Sigmoid colon (tissue), 6 donors: ENCODE measurements at regions not wholly inside any gene's neighbourhood (a gene's known extent, or its start where the extent isn't known, plus 50 kb on each side); places are given as distances from the start of the nearest gene placed in this dataset.

Source experiments
- DNase-seq: peaks from one replicate; pipeline ENCODE4 v3.0.0-alpha.2; 2019
- H3K27ac ChIP-seq, 4 donors: fragments of 200-600 bp; sonication (generic); one replicate each; pipeline ENCODE4 v1.5.1; 2016 to 2019; ENCODE audit warnings: mild to moderate bottlenecking in 1 of 4
- H3K27me3 ChIP-seq, 3 donors: fragments of 200-600 bp; sonication (generic); one replicate each; pipeline ENCODE4 v1.5.1; 2019; ENCODE audit warnings: mild to moderate bottlenecking in 1 of 3
- H3K36me3 ChIP-seq, 4 donors: fragments of 200-600 bp; sonication (generic); one replicate each; pipeline ENCODE4 v1.5.1; 2016 to 2019
- H3K4me1 ChIP-seq, 4 donors: fragments of 200-600 bp; sonication (generic); one replicate each; pipeline ENCODE4 v1.5.1; 2017 to 2019
- H3K4me3 ChIP-seq, 4 donors: fragments of 200-600 bp; sonication (generic); one replicate each; pipeline ENCODE4 v1.5.1; 2017 to 2019; ENCODE audit warnings: mild to moderate bottlenecking in 2 of 4, moderate library complexity in 1 of 4
- H3K9me3 ChIP-seq, 4 donors: fragments of 200-600 bp in 3 of 4; sonication (generic) in 3 of 4; one replicate each; pipeline versions ENCODE4 v1.5.1 to v1.6.1; 2013 to 2019
- CTCF ChIP-seq, 4 experiments: fragments of 450-650 bp in 3 of 4; fragments of 200-600 bp in 1 of 4; IDR thresholded peaks; one replicate each; pipeline ENCODE4 v1.5.1; 2016 to 2019; ENCODE audit warnings: antibody characterized with exemption in 4 of 4, mild to moderate bottlenecking in 3 of 4, moderate library complexity in 2 of 4
- EP300 ChIP-seq, 4 donors: sonication (generic); formaldehyde crosslinking; IDR thresholded peaks; one replicate each; pipeline ENCODE4 v1.6.1; 2017; ENCODE audit warnings: antibody characterized with exemption in 4 of 4
- POLR2A ChIP-seq, 2 donors: fragments of 450-650 bp; IDR thresholded peaks; one replicate each; pipeline ENCODE4 v1.6.1; 2016; ENCODE audit warnings: antibody characterized with exemption in 2 of 2, mild to moderate bottlenecking in 2 of 2, moderate library complexity in 2 of 2
- POLR2AphosphoS5 ChIP-seq, 4 donors: sonication (generic); formaldehyde crosslinking; IDR thresholded peaks; one replicate each; pipeline ENCODE4 v1.6.1; 2017; ENCODE audit warnings: antibody characterized with exemption in 4 of 4
- WGBS, 2 donors: extraction: QIAGEN DNeasy Blood & Tissue Kit; methylation state at CpG; one replicate each; pipeline ENCODE4 v1.1.7; 2013; 5-methylcytosine and 5-hydroxymethylcytosine counted together
- intact Hi-C: fragments of 100-400 bp; cut with DNase I; formaldehyde crosslinking; loops from one replicate; pipeline ENCODE4 v1.15.1; 2023
- donor health status: healthy with polysubstance abuse.
- donor health status: healthy.

DNA sequence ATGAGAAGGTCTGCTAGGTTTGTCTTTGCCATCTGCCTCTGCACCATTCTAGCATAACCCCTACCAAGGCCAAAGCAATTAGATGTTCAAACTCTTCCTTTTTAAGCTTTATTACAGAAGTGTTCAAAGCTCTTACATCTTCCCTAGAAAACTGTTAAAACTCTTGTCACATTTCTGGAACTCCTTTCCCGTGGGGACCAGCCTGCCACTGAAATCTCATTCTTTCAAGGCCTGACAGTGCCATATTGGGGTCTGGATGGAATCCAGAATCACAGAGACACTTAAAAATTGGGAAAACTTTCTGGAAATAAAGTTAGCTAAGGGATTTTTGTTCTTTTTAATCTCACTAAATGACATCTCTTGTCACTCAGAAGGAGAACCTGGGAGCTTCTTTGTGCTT, 153.8 kb upstream of the SLCO3A1 start:
- WGBS, 2 donors = 79 to 85% methylated on average over 1 of the region's 1 CpG
- no peak for DNase-seq
- intact Hi-C loops = loop anchor here (10.0 kb wide), 1 partner anchor 385 kb away; no protein-coding TSS in a partner anchor
- no peak overlapping the region for H3K4me3 ChIP-seq
- H3K36me3 ChIP-seq = no peaks in the 10 kb centered on the region
- TF ChIP-seq POLR2AphosphoS5 (IDR thresholded peaks at IDR 0.05) (no peak), POLR2A (IDR thresholded peaks at IDR 0.05) (no peak), EP300 (IDR thresholded peaks at IDR 0.05) (no peak), CTCF (IDR thresholded peaks at IDR 0.05) (no peak)
- H3K27me3 ChIP-seq = no peaks in the 10 kb centered on the region
- no peaks in the 10 kb centered on the region for H3K9me3 ChIP-seq
- no peaks in the 10 kb centered on the region for H3K4me1 ChIP-seq
- H3K27ac ChIP-seq = no peak overlapping the region

GRCh38 chr15:91703274-91703673, 150.2 kb upstream of the SLCO3A1 start:
- H3K27me3 ChIP-seq = no peaks in the 10 kb centered on the region
- intact Hi-C loops = loop anchor here (10.0 kb wide), 1 partner anchor 382 kb away; no protein-coding TSS in a partner anchor
- H3K27ac ChIP-seq = no peak overlapping the region
- WGBS, 2 donors = 93 to 96% methylated on average over 2 of the region's 2 CpGs
- H3K4me1 ChIP-seq = no peaks in the 10 kb centered on the region
- no peak overlapping the region for H3K4me3 ChIP-seq
- no peaks in the 10 kb centered on the region for H3K36me3 ChIP-seq
- TF ChIP-seq POLR2AphosphoS5 (IDR thresholded peaks at IDR 0.05) (no peak), EP300 (IDR thresholded peaks at IDR 0.05) (no peak), CTCF (IDR thresholded peaks at IDR 0.05) (no peak), POLR2A (IDR thresholded peaks at IDR 0.05) (no peak)
- no peaks in the 10 kb centered on the region for H3K9me3 ChIP-seq
- DNase-seq = no peak

- Histone ChIP-seq H3K27ac (no peak overlapping the region), H3K27me3 (no peaks in the 10 kb centered on the region), H3K36me3 (no peaks in the 10 kb centered on the region), H3K4me1 (no peaks in the 10 kb centered on the region), H3K4me3 (no peak overlapping the region), H3K9me3 (no peaks in the 10 kb centered on the region)
- no peak for DNase-seq
- intact Hi-C loops = loop anchor here (10.0 kb wide), 1 partner anchor 380 kb away; no protein-coding TSS in a partner anchor
- TF ChIP-seq CTCF (IDR thresholded peaks at IDR 0.05) = no peak
- TF ChIP-seq POLR2A (IDR thresholded peaks at IDR 0.05) = no peak
- TF ChIP-seq EP300 (IDR thresholded peaks at IDR 0.05) = no peak
- TF ChIP-seq POLR2AphosphoS5 (IDR thresholded peaks at IDR 0.05) = no peak
- 57 to 88% methylated on average over 5 of the region's 5 CpGs for WGBS, 2 donors
These were observed 149.2 kb upstream of the SLCO3A1 start for GRCh38 chr15:91704343-91704742.

DNA sequence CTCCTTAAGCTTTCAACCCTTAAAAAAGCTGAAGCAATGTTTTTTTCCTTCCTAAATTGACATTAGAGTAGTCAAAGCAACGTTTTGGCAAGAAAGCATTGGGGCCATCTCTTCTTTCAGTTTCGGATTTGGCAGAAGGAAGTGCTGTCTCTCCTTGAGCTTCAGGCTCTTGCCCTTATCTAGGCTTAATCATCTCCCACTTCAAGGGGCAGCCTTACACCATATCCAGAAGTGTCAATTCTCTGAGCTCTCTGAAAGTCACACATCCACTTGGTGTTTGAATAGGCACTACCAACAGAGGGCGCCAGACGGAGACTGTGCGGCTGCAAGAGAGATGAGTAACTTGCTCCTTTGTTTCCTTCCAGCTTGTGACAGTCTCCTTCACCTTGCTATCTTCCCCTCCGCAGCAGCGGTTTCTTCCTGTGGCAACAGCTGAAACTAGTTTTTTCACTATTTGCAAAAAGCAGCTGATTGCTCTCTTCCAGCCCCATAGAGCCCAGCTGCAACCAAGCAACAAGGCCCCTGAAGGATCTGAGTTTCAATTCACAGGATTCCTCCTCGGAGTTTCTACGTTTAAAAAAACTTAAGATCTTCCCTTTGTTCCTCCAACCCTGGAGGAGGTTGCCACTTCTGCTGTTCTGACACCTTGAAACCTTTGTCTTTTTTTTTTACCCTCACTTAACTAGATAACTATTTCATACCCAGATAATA, 147.0 kb upstream of the SLCO3A1 start:
- intact Hi-C loops = loop anchor here (2.0 to 10.0 kb wide), 2 partner anchors 146 to 378 kb away; partner anchors contain the start of gene SLCO3A1
- no peaks in the 10 kb centered on the region for H3K9me3 ChIP-seq
- TF ChIP-seq CTCF (IDR thresholded peaks at IDR 0.05) (peak; percentile 29 to 68 (median 55)), POLR2AphosphoS5 (IDR thresholded peaks at IDR 0.05) (no peak), POLR2A (IDR thresholded peaks at IDR 0.05) (no peak), EP300 (IDR thresholded peaks at IDR 0.05) (no peak)
- H3K27me3 ChIP-seq = no peaks in the 10 kb centered on the region
- no peaks in the 10 kb centered on the region for H3K36me3 ChIP-seq
- H3K27ac ChIP-seq = peak overlapping the region in 2 of 4 donors; percentile 20 to 41
- peak; percentile 87 for DNase-seq
- H3K4me3 ChIP-seq = no peak overlapping the region
- H3K4me1 ChIP-seq = no peaks in the 10 kb centered on the region
- WGBS, 2 donors = 13 to 21% methylated on average over 9 of the region's 9 CpGs
